ENCODE measurements at regions not wholly inside any gene's neighbourhood (a gene's known extent, or its start where the extent isn't known, plus 50 kb on each side); places are given as distances from the start of the nearest gene placed in this dataset.

GRCh38 chr3:74273091-74273490 is 341.4 kb downstream of the CNTN3 start:
- H3K27ac ChIP-seq, result no peak overlapping the region
- H3K4me1 ChIP-seq, result no peaks in the 10 kb centered on the region
- no peak overlapping the region for H3K4me3 ChIP-seq
- DNase-seq, result no peak
- intact Hi-C loops (cut with DNase I; ENCODE audit: low total_unique reads), result no loop called here
- H3K9me3 ChIP-seq, result peaks cover 0 to 6% (median 0%) of the 10 kb centered on the region in 3 donors
- no peaks in the 10 kb centered on the region for H3K36me3 ChIP-seq
- H3K27me3 ChIP-seq, result no peaks in the 10 kb centered on the region
- no peak for TF ChIP-seq CTCF (IDR thresholded peaks at IDR 0.05)

GRCh38 chr3:74271541-74271940 is 342.9 kb downstream of the CNTN3 start:
- Histone ChIP-seq H3K4me3 (no peak overlapping the region), H3K36me3 (no peaks in the 10 kb centered on the region), H3K27ac (no peak overlapping the region), H3K9me3 (no peaks in the 10 kb centered on the region), H3K4me1 (no peaks in the 10 kb centered on the region), H3K27me3 (no peaks in the 10 kb centered on the region)
- DNase-seq, result no peak
- intact Hi-C loops (cut with DNase I; ENCODE audit: low total_unique reads), result no loop called here
- no peak for TF ChIP-seq CTCF (IDR thresholded peaks at IDR 0.05)

- H3K4me3 ChIP-seq, result no peak overlapping the region
- H3K27ac ChIP-seq, result no peak overlapping the region
- no peaks in the 10 kb centered on the region for H3K4me1 ChIP-seq
- intact Hi-C loops (cut with DNase I; ENCODE audit: low total_unique reads), result no loop called here
- no peak for TF ChIP-seq CTCF (IDR thresholded peaks at IDR 0.05)
- DNase-seq, result no peak
- H3K9me3 ChIP-seq, result no peaks in the 10 kb centered on the region
- no peaks in the 10 kb centered on the region for H3K27me3 ChIP-seq
- H3K36me3 ChIP-seq, result no peaks in the 10 kb centered on the region
These were observed 344.8 kb downstream of the CNTN3 start for GRCh38 chr3:74269689-74270088.

GRCh38 chr3:74268753-74269152 is 345.7 kb downstream of the CNTN3 start:
- H3K27ac ChIP-seq, result no peak overlapping the region
- no peaks in the 10 kb centered on the region for H3K4me1 ChIP-seq
- H3K9me3 ChIP-seq, result no peaks in the 10 kb centered on the region
- H3K27me3 ChIP-seq, result no peaks in the 10 kb centered on the region
- DNase-seq, result no peak
- no peak for TF ChIP-seq CTCF (IDR thresholded peaks at IDR 0.05)
- H3K36me3 ChIP-seq, result no peaks in the 10 kb centered on the region
- no peak overlapping the region for H3K4me3 ChIP-seq
- intact Hi-C loops (cut with DNase I; ENCODE audit: low total_unique reads), result no loop called here

- peak; percentile 58 to 75 for TF ChIP-seq CTCF (IDR thresholded peaks at IDR 0.05)
- DNase-seq, result peak in 1 of 2 donors; percentile 24
- Histone ChIP-seq H3K9me3 (no peaks in the 10 kb centered on the region), H3K4me3 (no peak overlapping the region), H3K27ac (no peak overlapping the region), H3K36me3 (no peaks in the 10 kb centered on the region), H3K4me1 (no peaks in the 10 kb centered on the region), H3K27me3 (no peaks in the 10 kb centered on the region)
- intact Hi-C loops (cut with DNase I; ENCODE audit: low total_unique reads), result no loop called here
These were observed 346.8 kb downstream of the CNTN3 start for GRCh38 chr3:74267588-74268184.

- TF ChIP-seq CTCF (IDR thresholded peaks at IDR 0.05), result no peak
- intact Hi-C loops (cut with DNase I; ENCODE audit: low total_unique reads), result no loop called here
These were observed 347.3 kb downstream of the CNTN3 start for GRCh38 chr3:74267131-74267530.

More at GRCh38 chr3:74267131-74267530, 347.3 kb downstream of the CNTN3 start:
- no peak for DNase-seq
- Histone ChIP-seq H3K4me1 (no peaks in the 10 kb centered on the region), H3K27me3 (no peaks in the 10 kb centered on the region), H3K36me3 (no peaks in the 10 kb centered on the region), H3K9me3 (no peaks in the 10 kb centered on the region), H3K27ac (no peak overlapping the region), H3K4me3 (no peak overlapping the region)

Data from tibial artery (tissue), 4 donors.